HUES6 (cell line): ENCODE measurements at regions not wholly inside any gene's neighbourhood (a gene's known extent, or its start where the extent isn't known, plus 50 kb on each side); places are given as distances from the start of the nearest gene placed in this dataset.

ENCODE experiments used
- H3K27ac ChIP-seq: 2 replicates; pipeline ENCODE4 v1.7.0; 2013; ENCODE audit warnings: low read depth, mild to moderate bottlenecking, low read length, inconsistent platforms
- H3K27me3 ChIP-seq: 2 replicates; pipeline ENCODE4 v1.6.1; 2013; ENCODE audit warnings: low read length; ENCODE audit not compliant: control insufficient read depth, insufficient read depth
- H3K36me3 ChIP-seq: 2 replicates; pipeline ENCODE4 v1.6.1; 2013; ENCODE audit warnings: low read length; ENCODE audit not compliant: control insufficient read depth, insufficient read depth
- H3K4me1 ChIP-seq: 2 replicates; pipeline ENCODE4 v1.6.1; 2013; ENCODE audit warnings: low read length; ENCODE audit not compliant: control insufficient read depth, insufficient read depth
- H3K4me3 ChIP-seq: 2 replicates; pipeline ENCODE4 v1.5.1; 2013; ENCODE audit warnings: low read depth, low read length
- H3K9ac ChIP-seq: one replicate; pipeline ENCODE4 v1.6.1; 2013; ENCODE audit warnings: mild to moderate bottlenecking, low read length
- H3K9me3 ChIP-seq: 2 replicates; pipeline ENCODE4 v1.6.1; 2013; ENCODE audit warnings: low read depth, low read length; ENCODE audit not compliant: control insufficient read depth, insufficient read depth

GRCh38 chr1:14296795-14297194 is 301.7 kb upstream of the KAZN start:
- Histone ChIP-seq H3K36me3 (no peaks in the 10 kb centered on the region), H3K9me3 (peaks cover 2% of the 10 kb centered on the region; the same call in 1 of the 2 replicates), H3K9ac (no peak overlapping the region), H3K4me1 (peaks cover 10% of the 10 kb centered on the region), H3K4me3 (no peak overlapping the region), H3K27me3 (peaks cover 30% of the 10 kb centered on the region), H3K27ac (no peak overlapping the region)

GRCh38 chr1:14297356-14297755 is 301.1 kb upstream of the KAZN start:
- H3K27ac ChIP-seq = no peak overlapping the region
- H3K4me1 ChIP-seq = peaks cover 10% of the 10 kb centered on the region
- H3K4me3 ChIP-seq = no peak overlapping the region
- no peaks in the 10 kb centered on the region for H3K9me3 ChIP-seq
- H3K9ac ChIP-seq = no peak overlapping the region
- no peaks in the 10 kb centered on the region for H3K36me3 ChIP-seq
- H3K27me3 ChIP-seq = peaks cover 30% of the 10 kb centered on the region

- Histone ChIP-seq H3K4me1 (peaks cover 10% of the 10 kb centered on the region), H3K27me3 (peaks cover 38% of the 10 kb centered on the region), H3K4me3 (no peak overlapping the region), H3K27ac (no peak overlapping the region), H3K36me3 (no peaks in the 10 kb centered on the region), H3K9me3 (no peaks in the 10 kb centered on the region), H3K9ac (no peak overlapping the region)
Measured at GRCh38 chr1:14298806-14299205, 299.7 kb upstream of the KAZN start.

- Histone ChIP-seq H3K27ac (no peak overlapping the region), H3K27me3 (peaks cover 45% of the 10 kb centered on the region), H3K4me3 (no peak overlapping the region), H3K36me3 (no peaks in the 10 kb centered on the region), H3K4me1 (peaks cover 10% of the 10 kb centered on the region), H3K9ac (no peak overlapping the region), H3K9me3 (no peaks in the 10 kb centered on the region)
Measured at GRCh38 chr1:14300991-14301703, 297.3 kb upstream of the KAZN start.

GRCh38 chr1:14301704-14302024 is 296.8 kb upstream of the KAZN start:
- no peaks in the 10 kb centered on the region for H3K9me3 ChIP-seq
- H3K27ac ChIP-seq = no peak overlapping the region
- H3K4me1 ChIP-seq = peaks cover 10% of the 10 kb centered on the region

GRCh38 chr1:14302025-14302424 is 296.5 kb upstream of the KAZN start:
- Histone ChIP-seq H3K4me1 (peaks cover 7% of the 10 kb centered on the region), H3K27me3 (peaks cover 52% of the 10 kb centered on the region)

More at GRCh38 chr1:14301704-14302024, 296.8 kb upstream of the KAZN start:
- Histone ChIP-seq H3K36me3 (no peaks in the 10 kb centered on the region), H3K9ac (no peak overlapping the region), H3K27me3 (peaks cover 50% of the 10 kb centered on the region), H3K4me3 (no peak overlapping the region)

GRCh38 chr1:14303011-14303410 is 295.5 kb upstream of the KAZN start:
- no peak overlapping the region for H3K27ac ChIP-seq
- H3K9me3 ChIP-seq = no peaks in the 10 kb centered on the region
- H3K27me3 ChIP-seq = peaks cover 60% of the 10 kb centered on the region
- no peaks in the 10 kb centered on the region for H3K36me3 ChIP-seq
- H3K9ac ChIP-seq = no peak overlapping the region
- H3K4me1 ChIP-seq = no peaks in the 10 kb centered on the region
- H3K4me3 ChIP-seq = no peak overlapping the region

More at GRCh38 chr1:14302025-14302424, 296.5 kb upstream of the KAZN start:
- no peak overlapping the region for H3K9ac ChIP-seq
- no peak overlapping the region for H3K27ac ChIP-seq
- no peak overlapping the region for H3K4me3 ChIP-seq
- H3K36me3 ChIP-seq = no peaks in the 10 kb centered on the region
- no peaks in the 10 kb centered on the region for H3K9me3 ChIP-seq

GRCh38 chr1:14304381-14304865 is 294.1 kb upstream of the KAZN start:
- no peaks in the 10 kb centered on the region for H3K4me1 ChIP-seq
- H3K36me3 ChIP-seq = no peaks in the 10 kb centered on the region
- H3K27me3 ChIP-seq = peaks cover 58% of the 10 kb centered on the region
- H3K27ac ChIP-seq = no peak overlapping the region
- no peak overlapping the region for H3K4me3 ChIP-seq
- H3K9me3 ChIP-seq = no peaks in the 10 kb centered on the region
- no peak overlapping the region for H3K9ac ChIP-seq

- Histone ChIP-seq H3K4me1 (no peaks in the 10 kb centered on the region), H3K9me3 (peaks cover 3% of the 10 kb centered on the region; the same call in 1 of the 2 replicates), H3K9ac (no peak overlapping the region), H3K27ac (no peak overlapping the region), H3K36me3 (no peaks in the 10 kb centered on the region), H3K27me3 (peaks cover 36% of the 10 kb centered on the region), H3K4me3 (no peak overlapping the region)
Measured at GRCh38 chr1:14308460-14308859, 290.0 kb upstream of the KAZN start.

GRCh38 chr1:14309984-14310383 is 288.5 kb upstream of the KAZN start:
- Histone ChIP-seq H3K36me3 (no peaks in the 10 kb centered on the region), H3K9me3 (peaks cover 3% of the 10 kb centered on the region; the same call in 1 of the 2 replicates), H3K27me3 (peaks cover 26% of the 10 kb centered on the region; the same call in 1 of the 2 replicates), H3K27ac (no peak overlapping the region), H3K4me1 (no peaks in the 10 kb centered on the region), H3K4me3 (no peak overlapping the region), H3K9ac (no peak overlapping the region)

- Histone ChIP-seq H3K4me1 (no peaks in the 10 kb centered on the region), H3K9me3 (peaks cover 3% of the 10 kb centered on the region; the same call in 1 of the 2 replicates), H3K4me3 (no peak overlapping the region), H3K36me3 (no peaks in the 10 kb centered on the region), H3K27ac (no peak overlapping the region), H3K9ac (no peak overlapping the region), H3K27me3 (peaks cover 26% of the 10 kb centered on the region; the same call in 1 of the 2 replicates)
Measured at GRCh38 chr1:14310476-14310875, 288.0 kb upstream of the KAZN start.
